ENCODE measurements at regions not wholly inside any gene's neighbourhood (a gene's known extent, or its start where the extent isn't known, plus 50 kb on each side); places are given as distances from the start of the nearest gene placed in this dataset.
A peak's percentile ranks its signal among the peaks of the same experiment; 100 is the strongest.

GRCh38 chr2:215794829-215795546, 218.4 kb downstream of the MREG start (continued):
- TF ChIP-seq NFAT5 (CRISPR knock-in tag; IDR thresholded peaks at IDR 0.05) (no peak), ZNF850 (CRISPR knock-in tag; conservative IDR thresholded peaks at IDR 0.05) (no peak), HBP1 (CRISPR knock-in tag; IDR thresholded peaks at IDR 0.05; ENCODE audit: low read depth) (0 out of 2 replicates have a peak, but pooled peaks have one; percentile 12), HNRNPH1 (optimal IDR thresholded peaks at IDR 0.05; ENCODE audit: low read depth, low read length) (no peak), ZFP36L1 (CRISPR knock-in tag; IDR thresholded peaks at IDR 0.05) (no peak), ZNF124 (CRISPR knock-in tag; IDR thresholded peaks at IDR 0.05) (0 out of 2 replicates have a peak, but pooled peaks have one; percentile 10), HDAC2 (CRISPR knock-in tag; IDR thresholded peaks at IDR 0.05) (peak; percentile 25; the same call in 1 of the 2 replicates), ZNF780A (CRISPR knock-in tag; IDR thresholded peaks at IDR 0.05) (no peak), HOXA3 (CRISPR knock-in tag; IDR thresholded peaks at IDR 0.05) (peak; percentile 41; the same call in 1 of the 2 replicates), RBM22 (optimal IDR thresholded peaks at IDR 0.05; ENCODE audit: low read length) (no peak), ARNT (IDR thresholded peaks at IDR 0.05) (no peak), RERE (CRISPR knock-in tag; IDR thresholded peaks at IDR 0.05; ENCODE audit: low read depth) (no peak), CHCHD3 (CRISPR knock-in tag; IDR thresholded peaks at IDR 0.05) (no peak), ZNF639 (CRISPR knock-in tag; conservative IDR thresholded peaks at IDR 0.05) (0 out of 2 replicates have a peak, but pooled peaks have one; percentile 39)

Measured in HepG2 (cell line).